Mesothelial cell of epicardium (in vitro differentiated cells): ENCODE measurements at regions not wholly inside any gene's neighbourhood (a gene's known extent, or its start where the extent isn't known, plus 50 kb on each side); places are given as distances from the start of the nearest gene placed in this dataset.

ENCODE experiments used
- DNase-seq, 2 experiments: peaks; one replicate each; pipeline ENCODE4 v3.0.0; 2021; ENCODE audit warnings: low spot score in 2 of 2; ENCODE audit not compliant: unreplicated experiment in 2 of 2
- H3K27ac Mint-ChIP-seq: 2 replicates; pipeline ENCODE4 v1.8.0; 2021; ENCODE audit warnings: mixed read lengths
- H3K27me3 Mint-ChIP-seq: 2 replicates; pipeline ENCODE4 v1.8.0; 2021; ENCODE audit warnings: low read depth, mixed read lengths
- H3K36me3 Mint-ChIP-seq: 2 replicates; pipeline ENCODE4 v1.8.0; 2021; ENCODE audit warnings: mixed read lengths
- H3K4me1 Mint-ChIP-seq: 2 replicates; pipeline ENCODE4 v1.8.0; 2021; ENCODE audit warnings: mixed read lengths
- H3K4me3 Mint-ChIP-seq: 2 replicates; pipeline ENCODE4 v1.8.0; 2021; ENCODE audit warnings: mild to moderate bottlenecking, moderate library complexity, mixed read lengths
- H3K9me3 Mint-ChIP-seq: 2 replicates; pipeline ENCODE4 v1.8.0; 2021; ENCODE audit warnings: mixed read lengths
- TF ChIP-seq, protein P1 (sequence below): fragments of 200-600 bp; sonication (generic); IDR thresholded peaks from one replicate; pipeline ENCODE4 v1.5.0; 2021; ENCODE audit warnings: antibody characterized with exemption; ENCODE audit not compliant: unreplicated experiment

DNA sequence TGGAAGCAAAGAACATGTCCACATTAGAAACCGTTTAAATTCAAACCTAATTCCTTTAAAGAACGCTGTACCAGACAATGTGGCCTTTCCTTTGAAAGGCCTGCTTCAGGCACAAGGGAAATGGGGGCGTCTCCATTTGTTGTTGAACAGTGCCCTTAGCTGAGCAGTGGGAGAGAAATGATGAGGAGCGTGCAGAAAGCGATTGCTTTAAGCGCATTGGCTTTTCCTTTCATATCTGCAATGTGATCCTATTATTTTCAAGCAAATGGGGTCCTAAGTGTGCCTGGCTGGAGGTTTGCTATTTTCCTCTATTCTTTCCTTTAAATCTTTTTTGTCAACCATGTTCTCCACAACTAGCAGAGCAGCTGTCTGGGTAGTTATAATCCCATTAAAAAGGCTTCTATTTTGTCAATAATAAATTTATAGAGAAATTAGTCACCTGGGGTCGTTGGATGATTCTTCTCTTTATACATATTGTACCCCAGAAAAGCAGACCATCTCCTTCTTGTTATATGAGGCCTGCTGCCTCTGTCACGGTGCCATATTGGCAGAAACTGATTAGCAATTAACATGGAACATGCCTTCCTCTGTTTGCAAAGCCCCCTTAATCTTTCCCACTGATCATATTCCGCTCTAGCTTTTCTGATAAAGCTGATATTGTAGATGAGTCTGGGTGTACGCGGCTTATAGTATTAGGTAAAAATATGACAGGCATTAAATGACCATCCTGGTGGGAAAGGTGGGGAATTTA lies 151.1 kb upstream of the JAG1 start:
- TF ChIP-seq, protein P1, sequence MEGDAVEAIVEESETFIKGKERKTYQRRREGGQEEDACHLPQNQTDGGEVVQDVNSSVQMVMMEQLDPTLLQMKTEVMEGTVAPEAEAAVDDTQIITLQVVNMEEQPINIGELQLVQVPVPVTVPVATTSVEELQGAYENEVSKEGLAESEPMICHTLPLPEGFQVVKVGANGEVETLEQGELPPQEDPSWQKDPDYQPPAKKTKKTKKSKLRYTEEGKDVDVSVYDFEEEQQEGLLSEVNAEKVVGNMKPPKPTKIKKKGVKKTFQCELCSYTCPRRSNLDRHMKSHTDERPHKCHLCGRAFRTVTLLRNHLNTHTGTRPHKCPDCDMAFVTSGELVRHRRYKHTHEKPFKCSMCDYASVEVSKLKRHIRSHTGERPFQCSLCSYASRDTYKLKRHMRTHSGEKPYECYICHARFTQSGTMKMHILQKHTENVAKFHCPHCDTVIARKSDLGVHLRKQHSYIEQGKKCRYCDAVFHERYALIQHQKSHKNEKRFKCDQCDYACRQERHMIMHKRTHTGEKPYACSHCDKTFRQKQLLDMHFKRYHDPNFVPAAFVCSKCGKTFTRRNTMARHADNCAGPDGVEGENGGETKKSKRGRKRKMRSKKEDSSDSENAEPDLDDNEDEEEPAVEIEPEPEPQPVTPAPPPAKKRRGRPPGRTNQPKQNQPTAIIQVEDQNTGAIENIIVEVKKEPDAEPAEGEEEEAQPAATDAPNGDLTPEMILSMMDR: no peak
- no peaks in the 10 kb centered on the region for H3K4me1 Mint-ChIP-seq
- no peak overlapping the region for H3K27ac Mint-ChIP-seq
- no peak overlapping the region for H3K4me3 Mint-ChIP-seq
- H3K36me3 Mint-ChIP-seq: peaks cover 2% of the 10 kb centered on the region
- DNase-seq: no peak
- peaks cover 28% of the 10 kb centered on the region for H3K27me3 Mint-ChIP-seq
- peaks cover 9% of the 10 kb centered on the region for H3K9me3 Mint-ChIP-seq

DNA sequence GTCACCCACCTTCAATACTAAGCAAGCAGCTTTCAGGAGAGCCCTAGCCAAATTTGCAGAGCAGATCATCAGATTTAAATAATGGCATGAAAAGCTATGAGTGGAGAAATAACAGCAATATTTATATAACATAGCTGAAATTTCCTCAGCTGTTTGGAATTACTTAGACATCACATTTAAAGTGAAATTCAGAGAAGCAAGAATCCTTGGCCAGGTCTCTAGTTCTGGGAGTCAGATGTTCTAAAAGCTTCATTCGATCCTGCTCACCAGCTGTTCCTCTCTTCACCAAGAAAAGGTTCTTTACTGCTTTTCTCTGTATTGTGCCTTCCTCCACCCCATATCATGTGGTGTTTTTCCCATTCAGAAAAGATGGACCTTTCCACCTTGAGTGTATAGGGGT lies 152.3 kb upstream of the JAG1 start:
- H3K27me3 Mint-ChIP-seq: peaks cover 25% of the 10 kb centered on the region
- TF ChIP-seq, protein P1: no peak
- peaks cover 4% of the 10 kb centered on the region for H3K9me3 Mint-ChIP-seq
- no peaks in the 10 kb centered on the region for H3K4me1 Mint-ChIP-seq
- H3K27ac Mint-ChIP-seq: no peak overlapping the region
- peaks cover 2% of the 10 kb centered on the region for H3K36me3 Mint-ChIP-seq
- no peak overlapping the region for H3K4me3 Mint-ChIP-seq
- no peak for DNase-seq

DNA sequence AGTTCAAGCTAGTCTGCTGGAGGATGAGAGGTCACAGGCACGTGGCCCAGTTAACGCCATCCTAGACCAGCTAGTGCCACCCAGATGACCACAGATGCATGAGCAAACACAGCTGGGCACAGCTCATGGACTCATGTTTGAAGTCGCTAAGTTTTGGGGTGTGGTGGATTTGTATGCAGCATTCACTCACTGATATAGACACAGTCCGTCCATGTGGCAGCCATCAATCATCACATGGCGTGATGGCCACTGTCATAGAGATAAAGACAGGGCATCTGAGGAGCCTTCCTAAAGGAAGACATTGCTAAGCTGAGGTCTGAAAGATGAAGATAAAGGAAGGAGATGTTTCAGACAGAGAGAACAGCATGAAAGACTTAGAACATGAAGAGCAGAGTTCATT lies 154.4 kb upstream of the JAG1 start:
- Mint-ChIP-seq H3K27me3 (peaks cover 22% of the 10 kb centered on the region), H3K36me3 (no peaks in the 10 kb centered on the region), H3K9me3 (no peaks in the 10 kb centered on the region), H3K27ac (no peak overlapping the region), H3K4me1 (no peaks in the 10 kb centered on the region), H3K4me3 (no peak overlapping the region)
- TF ChIP-seq, protein P1: no peak
- DNase-seq: no peak

DNA sequence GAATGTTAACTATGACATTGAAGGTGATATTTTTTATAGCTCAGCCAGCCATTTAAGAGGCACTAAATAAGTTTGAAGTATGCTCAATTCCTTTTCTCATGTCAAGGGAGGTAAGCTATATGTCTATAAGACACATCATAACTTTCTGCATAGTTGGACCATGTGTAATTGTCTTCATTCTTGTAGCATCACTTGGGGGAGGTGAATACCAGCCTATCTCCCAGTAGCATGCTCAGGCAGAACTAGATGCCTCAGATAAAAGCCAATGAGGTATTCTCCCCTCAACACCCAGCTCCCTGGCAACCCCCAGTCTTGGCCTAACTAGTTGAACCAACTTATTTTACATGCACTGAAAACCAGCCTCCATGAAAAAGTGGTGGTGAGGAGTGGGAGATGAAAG lies 158.3 kb upstream of the JAG1 start:
- H3K9me3 Mint-ChIP-seq: no peaks in the 10 kb centered on the region
- no peak for DNase-seq
- TF ChIP-seq, protein P1: no peak
- peaks cover 30% of the 10 kb centered on the region for H3K27me3 Mint-ChIP-seq
- no peak overlapping the region for H3K27ac Mint-ChIP-seq
- no peaks in the 10 kb centered on the region for H3K4me1 Mint-ChIP-seq
- H3K4me3 Mint-ChIP-seq: no peak overlapping the region
- no peaks in the 10 kb centered on the region for H3K36me3 Mint-ChIP-seq

DNA sequence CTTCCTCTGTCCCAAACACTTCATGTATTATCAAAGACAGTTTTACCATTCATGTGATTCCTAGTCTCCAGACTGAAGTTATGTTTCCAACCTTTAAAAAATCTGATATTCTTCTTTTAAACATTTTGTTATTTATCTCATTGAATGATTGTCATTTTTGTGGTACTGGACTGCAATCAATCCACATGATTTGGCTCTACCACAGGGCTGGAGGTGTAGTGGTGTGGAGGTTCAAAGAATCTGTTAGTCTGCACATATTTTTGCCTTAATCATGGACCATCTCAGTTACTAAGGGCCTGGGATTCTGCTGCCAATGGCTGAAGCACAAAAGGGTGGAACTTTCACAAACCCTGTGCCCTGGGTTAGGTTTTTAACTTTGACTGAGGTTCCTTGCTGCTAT lies 164.1 kb upstream of the JAG1 start:
- H3K27me3 Mint-ChIP-seq: peaks cover 27% of the 10 kb centered on the region
- H3K27ac Mint-ChIP-seq: no peak overlapping the region
- TF ChIP-seq, protein P1: no peak
- DNase-seq: no peak
- H3K36me3 Mint-ChIP-seq: peaks cover 10% of the 10 kb centered on the region
- H3K4me3 Mint-ChIP-seq: no peak overlapping the region
- H3K9me3 Mint-ChIP-seq: peaks cover 19% of the 10 kb centered on the region
- no peaks in the 10 kb centered on the region for H3K4me1 Mint-ChIP-seq
